ENCODE measurements at regions not wholly inside any gene's neighbourhood (a gene's known extent, or its start where the extent isn't known, plus 50 kb on each side); places are given as distances from the start of the nearest gene placed in this dataset.
A peak's percentile ranks its signal among the peaks of the same experiment; 100 is the strongest.

GRCh38 chr6:105786449-105786848 is 299.7 kb upstream of the PRDM1 start:
- DNase-seq, result no peak

GRCh38 chr6:105785066-105785811 is 300.9 kb upstream of the PRDM1 start:
- DNase-seq, result no peak

- DNase-seq, result no peak
Measured at GRCh38 chr6:105784179-105784578, 302.0 kb upstream of the PRDM1 start.

GRCh38 chr6:105783333-105783935 is 302.7 kb upstream of the PRDM1 start:
- no peak for DNase-seq

- DNase-seq, result peak; percentile 59
Measured at GRCh38 chr6:105781915-105782314, 304.2 kb upstream of the PRDM1 start.

GRCh38 chr6:105781248-105781647 is 304.9 kb upstream of the PRDM1 start:
- DNase-seq, result no peak

- DNase-seq, result no peak
Measured at GRCh38 chr6:105780146-105780860, 305.8 kb upstream of the PRDM1 start.

- DNase-seq, result no peak
Measured at GRCh38 chr6:105779110-105779509, 307.0 kb upstream of the PRDM1 start.

- no peak for DNase-seq
Measured at GRCh38 chr6:105775095-105775494, 311.0 kb upstream of the PRDM1 start.

GRCh38 chr6:105774247-105774646 is 311.9 kb upstream of the PRDM1 start:
- no peak for DNase-seq

GRCh38 chr6:105771313-105771970 is 314.7 kb upstream of the PRDM1 start:
- DNase-seq, result no peak

GRCh38 chr6:105769987-105770386 is 316.1 kb upstream of the PRDM1 start:
- no peak for DNase-seq

GRCh38 chr6:105769197-105769596 is 316.9 kb upstream of the PRDM1 start:
- no peak for DNase-seq

GRCh38 chr6:105767541-105767940 is 318.6 kb upstream of the PRDM1 start:
- no peak for DNase-seq

GRCh38 chr6:105765239-105765638 is 320.9 kb upstream of the PRDM1 start:
- DNase-seq, result no peak

GRCh38 chr6:105764315-105764714 is 321.8 kb upstream of the PRDM1 start:
- no peak for DNase-seq

GRCh38 chr6:105763866-105764265 is 322.3 kb upstream of the PRDM1 start:
- DNase-seq, result no peak

- no peak for DNase-seq
Measured at GRCh38 chr6:105760746-105761145, 325.4 kb upstream of the PRDM1 start.

GRCh38 chr6:105759946-105760345 is 326.2 kb upstream of the PRDM1 start:
- DNase-seq, result no peak

GRCh38 chr6:105759015-105759414 is 327.1 kb upstream of the PRDM1 start:
- DNase-seq, result no peak

- DNase-seq, result no peak
Measured at GRCh38 chr6:105757512-105758200, 328.5 kb upstream of the PRDM1 start.

GRCh38 chr6:105755885-105756284 is 330.3 kb upstream of the PRDM1 start:
- no peak for DNase-seq

- DNase-seq, result no peak
Measured at GRCh38 chr6:105753620-105754211, 332.4 kb upstream of the PRDM1 start.
